GM12873 (cell line): ENCODE measurements at regions not wholly inside any gene's neighbourhood (a gene's known extent, or its start where the extent isn't known, plus 50 kb on each side); places are given as distances from the start of the nearest gene placed in this dataset.

ENCODE experiments used
- TF ChIP-seq, protein P1 (sequence below): IDR thresholded peaks from 2 replicates; pipeline ENCODE4 v1.5.1; 2012; ENCODE audit warnings: low read depth, mild to moderate bottlenecking, moderate library complexity, low read length, control low read depth; ENCODE audit not compliant: insufficient read depth; ENCODE audit errors: missing control alignments

DNA sequence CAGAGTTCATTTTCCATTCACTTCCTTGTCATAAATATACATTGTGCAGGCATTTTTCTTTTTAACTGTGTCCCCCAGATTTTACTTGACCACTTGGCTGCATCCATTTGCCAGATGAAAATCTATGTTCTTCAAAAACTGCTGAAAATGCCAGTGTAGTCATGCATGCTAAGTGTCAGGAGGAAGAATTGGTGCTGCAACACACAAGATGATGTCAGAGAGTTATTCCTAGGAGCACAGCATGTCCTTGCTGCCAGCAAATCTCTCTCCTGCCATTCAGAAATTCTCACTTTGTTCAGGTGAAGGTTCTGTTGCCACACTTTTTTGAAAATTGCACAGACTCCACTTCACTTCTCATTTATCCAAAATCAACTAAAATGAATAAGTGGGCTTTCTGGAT is 106.4 kb upstream of the MAGI3 start:
- TF ChIP-seq, protein P1, sequence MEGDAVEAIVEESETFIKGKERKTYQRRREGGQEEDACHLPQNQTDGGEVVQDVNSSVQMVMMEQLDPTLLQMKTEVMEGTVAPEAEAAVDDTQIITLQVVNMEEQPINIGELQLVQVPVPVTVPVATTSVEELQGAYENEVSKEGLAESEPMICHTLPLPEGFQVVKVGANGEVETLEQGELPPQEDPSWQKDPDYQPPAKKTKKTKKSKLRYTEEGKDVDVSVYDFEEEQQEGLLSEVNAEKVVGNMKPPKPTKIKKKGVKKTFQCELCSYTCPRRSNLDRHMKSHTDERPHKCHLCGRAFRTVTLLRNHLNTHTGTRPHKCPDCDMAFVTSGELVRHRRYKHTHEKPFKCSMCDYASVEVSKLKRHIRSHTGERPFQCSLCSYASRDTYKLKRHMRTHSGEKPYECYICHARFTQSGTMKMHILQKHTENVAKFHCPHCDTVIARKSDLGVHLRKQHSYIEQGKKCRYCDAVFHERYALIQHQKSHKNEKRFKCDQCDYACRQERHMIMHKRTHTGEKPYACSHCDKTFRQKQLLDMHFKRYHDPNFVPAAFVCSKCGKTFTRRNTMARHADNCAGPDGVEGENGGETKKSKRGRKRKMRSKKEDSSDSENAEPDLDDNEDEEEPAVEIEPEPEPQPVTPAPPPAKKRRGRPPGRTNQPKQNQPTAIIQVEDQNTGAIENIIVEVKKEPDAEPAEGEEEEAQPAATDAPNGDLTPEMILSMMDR: no peak

DNA sequence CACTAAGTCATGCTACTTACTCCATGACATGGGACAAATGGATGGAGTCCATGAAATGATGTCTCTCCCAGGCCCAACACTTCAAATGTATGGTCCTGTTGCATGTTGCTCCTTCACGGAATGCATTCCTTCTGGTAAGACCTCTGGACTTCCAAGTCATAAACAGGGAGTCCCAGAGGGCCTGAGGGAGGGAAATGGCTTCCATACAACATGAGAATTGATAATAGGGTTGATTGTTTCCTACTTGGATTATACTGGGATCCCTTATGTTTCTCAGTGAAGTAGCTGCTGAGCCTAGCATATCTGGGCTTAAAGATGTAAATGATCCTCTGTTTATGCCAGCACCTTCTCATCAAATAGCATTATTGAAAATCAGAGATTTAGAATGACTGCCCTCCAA is 104.2 kb upstream of the MAGI3 start:
- TF ChIP-seq, protein P1: no peak

DNA sequence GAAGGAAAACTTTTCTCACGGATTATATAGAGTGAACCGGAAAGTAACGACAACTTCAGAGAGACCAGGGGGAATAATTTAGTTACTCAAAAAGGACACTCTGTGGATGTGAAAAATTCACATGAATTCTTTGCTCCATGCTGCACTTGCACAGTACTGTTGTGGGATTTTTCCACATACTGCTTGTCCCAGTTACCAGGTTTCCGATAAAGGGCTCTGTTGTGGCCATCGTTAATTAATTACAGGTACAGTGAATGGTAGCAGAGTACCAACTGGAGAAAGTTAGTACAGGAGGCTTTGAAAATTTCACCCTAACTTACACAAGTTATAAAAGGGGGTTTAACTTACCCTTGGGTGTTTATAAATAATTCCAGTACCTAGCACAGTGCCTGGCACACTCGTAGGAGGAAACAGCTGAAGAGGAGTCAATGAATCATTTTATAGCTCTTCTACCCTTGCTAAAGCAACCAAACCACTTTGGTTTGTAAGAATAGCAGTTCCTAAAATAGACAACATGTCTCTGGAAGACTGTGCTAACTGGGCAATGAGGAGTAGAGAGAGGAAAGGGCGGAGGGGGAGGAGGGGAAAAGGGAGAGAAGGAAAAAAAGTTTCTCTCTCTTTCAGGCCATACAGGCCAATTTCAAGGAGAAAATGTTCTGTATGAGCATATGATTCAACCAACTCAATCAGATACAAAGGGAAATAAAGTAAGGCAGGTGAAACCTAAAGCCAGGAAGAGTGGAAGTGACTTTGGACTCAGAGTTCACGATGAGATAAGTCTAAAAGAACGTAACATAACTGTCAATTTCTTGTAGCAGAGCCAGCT is 98.3 kb upstream of the MAGI3 start:
- TF ChIP-seq, protein P1: no peak

DNA sequence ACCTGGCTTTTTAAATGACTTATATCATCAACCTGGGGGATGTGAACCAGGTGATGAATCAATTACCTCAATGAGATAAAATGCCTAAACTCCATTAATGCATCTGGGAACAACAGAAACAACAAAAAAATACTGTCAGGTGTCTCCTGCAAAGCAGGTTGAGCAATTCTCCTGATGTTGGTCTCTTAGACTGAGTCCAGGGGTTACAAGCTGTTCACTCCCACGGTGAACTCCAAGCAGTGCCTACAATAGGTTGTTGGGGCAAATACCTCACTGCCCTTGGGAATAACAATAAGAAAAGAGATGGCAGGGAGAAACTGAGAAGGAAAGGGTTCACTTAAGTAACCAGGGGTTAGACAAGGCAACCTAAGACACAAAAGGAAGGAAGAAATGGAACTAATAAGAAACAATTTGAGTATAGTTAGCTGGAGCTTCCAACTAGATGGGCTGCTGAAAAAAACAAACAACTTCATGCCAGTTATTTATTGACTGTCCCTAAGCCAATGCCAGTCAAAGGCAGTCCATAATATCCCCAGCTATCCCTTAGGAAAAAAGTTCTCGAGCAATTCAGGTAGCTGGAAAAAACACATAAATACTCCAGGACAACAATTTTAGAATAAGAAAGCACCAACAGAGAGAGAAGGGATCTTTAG is 97.6 kb upstream of the MAGI3 start:
- TF ChIP-seq, protein P1: no peak

DNA sequence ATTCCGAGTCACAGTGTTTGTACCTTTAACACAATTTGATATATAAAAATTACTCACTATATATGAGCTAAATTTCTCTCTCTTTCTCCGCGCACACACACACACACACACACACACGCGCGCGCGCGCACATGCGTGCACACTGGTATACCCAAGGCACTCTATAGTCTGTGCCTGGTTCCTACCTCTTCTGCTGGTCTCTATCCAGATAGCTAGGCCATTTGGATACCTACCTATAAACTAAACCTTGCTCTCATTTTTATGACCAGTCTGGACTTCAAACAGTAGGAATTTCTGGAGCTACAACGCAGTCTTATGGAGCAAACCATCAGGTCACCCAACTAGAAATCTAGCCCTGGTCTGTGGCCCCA is 97.1 kb upstream of the MAGI3 start:
- TF ChIP-seq, protein P1: no peak

DNA sequence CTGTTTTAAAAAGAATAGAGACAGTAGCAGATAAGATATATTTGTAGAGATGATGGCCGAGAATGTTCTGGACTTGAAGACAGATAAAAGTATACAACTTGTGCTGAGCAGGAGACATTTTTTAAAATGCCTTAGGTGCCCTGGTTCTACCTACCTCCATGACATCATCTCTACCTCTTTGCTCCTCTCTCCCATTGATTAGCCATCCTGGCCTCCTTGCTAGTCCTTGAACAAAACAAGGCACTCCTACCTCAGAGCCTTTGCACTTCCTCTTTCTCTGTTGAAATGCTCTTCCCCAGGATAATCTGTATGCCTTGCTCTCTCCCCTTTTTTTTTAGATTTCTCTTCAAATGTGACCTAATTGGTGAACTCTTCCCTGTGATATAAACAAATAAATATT is 92.6 kb upstream of the MAGI3 start:
- TF ChIP-seq, protein P1: no peak

DNA sequence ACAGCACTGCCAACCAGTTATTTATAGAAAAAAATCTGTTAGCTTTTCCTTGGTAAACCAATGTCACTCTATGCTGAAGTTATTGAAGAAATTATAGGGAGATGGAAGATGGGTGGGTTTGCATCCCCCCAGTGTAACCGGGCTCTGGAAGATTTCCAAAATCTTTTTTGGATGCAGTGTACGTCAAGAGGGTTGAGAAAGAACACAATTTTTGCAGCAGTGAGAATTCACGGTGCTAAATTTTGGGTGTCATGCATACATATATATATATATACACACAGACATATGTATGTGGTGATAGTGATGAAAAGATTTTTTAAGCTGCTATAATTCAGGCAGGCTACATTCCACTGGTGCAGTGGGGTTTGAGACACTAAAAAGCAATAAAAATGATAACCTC is 91.4 kb upstream of the MAGI3 start:
- TF ChIP-seq, protein P1: no peak
